HCT116 (cell line): ENCODE measurements at regions not wholly inside any gene's neighbourhood (a gene's known extent, or its start where the extent isn't known, plus 50 kb on each side); places are given as distances from the start of the nearest gene placed in this dataset.

ENCODE experiments used
- ATAC-seq: fragments of 200-7000 bp; cut with Tn5 transposase; 2 replicates; pipeline ENCODE4 v1.9.1; 2020; ENCODE audit warnings: mild to moderate bottlenecking, moderate library complexity
- BruUV-seq: library from RNA; stranded (reverse); fragments of 400-500 nt; replicated peaks from 2 replicates; lab custom pipeline; 2021; lab: Mats Ljungman, UMichigan
- CTCF ChIA-PET: fragments of 300-600 bp; sonication (Branson Sonifier 250); formaldehyde crosslinking; loops from one replicate; lab custom pipeline; 2021; ENCODE audit warnings: antibody characterized with exemption; lab: Charles Lee
- POLR2A ChIA-PET: fragments of 300-600, 350-600 bp; sonication (Branson Sonifier 250); formaldehyde crosslinking; loops from one replicate; lab custom pipeline; 2021; ENCODE audit warnings: antibody characterized with exemption; lab: Charles Lee
- RAD21 ChIA-PET, 2 experiments: fragments of 300-600 bp; sonication (Branson Sonifier 250); formaldehyde crosslinking; loops; one replicate each; lab custom pipeline; 2023; ENCODE audit warnings: low total read pairs in 2 of 2; ENCODE audit not compliant: uncharacterized antibody in 2 of 2, unreplicated experiment in 2 of 2, low non-redundant PET in 1 of 2; lab: Charles Lee
- DNase-seq: peaks from one replicate; pipeline ENCODE4 v3.0.0-alpha.2; 2010; ENCODE audit warnings: low read depth, low spot score
- H2AFZ ChIP-seq: fragments of 200-600 bp; shearing (Covaris generic), sonication (generic); 2 replicates; pipeline ENCODE4 v1.6.1; 2017; ENCODE audit warnings: low read depth, mixed run types, mixed read lengths, antibody characterized with exemption, low read length; ENCODE audit not compliant: poor library complexity, severe bottlenecking
- H3K27ac ChIP-seq: 2 replicates; pipeline ENCODE4 v1.5.1; 2012; ENCODE audit warnings: low read depth, low read length
- H3K27me3 ChIP-seq: fragments of 200-600 bp; sonication (generic); 2 replicates; pipeline ENCODE4 v1.6.1; 2016; ENCODE audit warnings: mixed run types, low read length, mixed read lengths; ENCODE audit not compliant: insufficient read depth
- H3K36me3 ChIP-seq, 2 experiments: fragments of 200-500 bp in 1 of 2; fragments of 200-600 bp in 1 of 2; sonication (Bioruptor generic) in 1 of 2; sonication (generic) in 1 of 2; 2 replicates each; pipeline versions ENCODE4 v1.5.1 to v1.6.1; 2014 to 2016; ENCODE audit warnings: low read length in 2 of 2, inconsistent platforms in 1 of 2, mixed read lengths in 1 of 2, mixed run types in 1 of 2; ENCODE audit not compliant: insufficient read depth in 2 of 2, control insufficient read depth in 1 of 2
- H3K4me1 ChIP-seq, 2 experiments: fragments of 200-600 bp in 1 of 2; sonication (generic) in 1 of 2; 2 replicates each; pipeline versions ENCODE4 v1.5.1 to v1.6.1; 2012 to 2017; ENCODE audit warnings: low read length in 2 of 2, inconsistent platforms in 1 of 2, mild to moderate bottlenecking in 1 of 2, mixed read lengths in 1 of 2, mixed run types in 1 of 2, moderate library complexity in 1 of 2; ENCODE audit not compliant: insufficient read depth in 2 of 2, control insufficient read depth in 1 of 2
- H3K4me2 ChIP-seq: fragments of 200-600 bp; sonication (generic); 2 replicates; pipeline ENCODE4 v1.6.1; 2017; ENCODE audit warnings: mixed run types, low read length, mixed read lengths
- H3K4me3 ChIP-seq, 2 experiments: fragments of 200-600 bp in 1 of 2; sonication (generic) in 1 of 2; replicated peaks in 1 of 2; 2 replicates each; pipeline ENCODE4 v1.5.1; 2011 to 2016; ENCODE audit warnings: low read length in 2 of 2, control low read depth in 1 of 2, low read depth in 1 of 2, mild to moderate bottlenecking in 1 of 2, mixed read lengths in 1 of 2, mixed run types in 1 of 2
- H3K79me2 ChIP-seq: fragments of 200-600 bp; sonication (generic); 2 replicates; pipeline ENCODE4 v1.6.1; 2017; ENCODE audit warnings: mild to moderate bottlenecking, mixed run types, low read length, moderate library complexity, mixed read lengths; ENCODE audit not compliant: insufficient read depth
- H3K9ac ChIP-seq: fragments of 200-600 bp; sonication (generic); 2 replicates; pipeline ENCODE4 v1.6.1; 2016; ENCODE audit warnings: low read length, mixed read lengths
- H3K9me2 ChIP-seq: fragments of 200-600 bp; sonication (generic), shearing (Covaris generic); 2 replicates; pipeline ENCODE4 v1.6.1; 2017; ENCODE audit warnings: mixed run types, mild to moderate bottlenecking, moderate library complexity; ENCODE audit not compliant: insufficient read depth
- H3K9me3 ChIP-seq, 2 experiments: fragments of 200-500 bp in 1 of 2; fragments of 200-600 bp in 1 of 2; sonication (Bioruptor generic) in 1 of 2; sonication (generic) in 1 of 2; 2 replicates each; pipeline ENCODE4 v1.6.1; 2014 to 2017; ENCODE audit warnings: low read length in 2 of 2, mixed read lengths in 2 of 2, inconsistent platforms in 1 of 2, low read depth in 1 of 2, mild to moderate bottlenecking in 1 of 2, mixed run types in 1 of 2, moderate library complexity in 1 of 2; ENCODE audit not compliant: control insufficient read depth in 1 of 2, insufficient read depth in 1 of 2
- H4K20me1 ChIP-seq: fragments of 200-600 bp; sonication (generic), shearing (Covaris generic); 2 replicates; pipeline ENCODE4 v1.6.1; 2017; ENCODE audit warnings: mixed run types, mild to moderate bottlenecking, moderate library complexity; ENCODE audit not compliant: insufficient read depth
- CBX3 ChIP-seq: IDR thresholded peaks from 2 replicates; pipeline ENCODE4 v1.6.1; 2012; ENCODE audit warnings: low read depth
- CEBPB ChIP-seq: IDR thresholded peaks from 2 replicates; pipeline ENCODE4 v1.6.1; 2012; ENCODE audit warnings: low read depth
- EGR1 ChIP-seq: IDR thresholded peaks from 2 replicates; pipeline ENCODE4 v1.6.1; 2012; ENCODE audit warnings: low read depth
- ELF1 ChIP-seq: IDR thresholded peaks from 2 replicates; pipeline ENCODE4 v1.6.1; 2012; ENCODE audit warnings: low read depth, borderline replicate concordance
- EZH2phosphoT487 ChIP-seq: fragments of 200-600 bp; IDR thresholded peaks from 2 replicates; pipeline ENCODE4 v1.6.1; 2018; ENCODE audit warnings: antibody characterized with exemption, borderline replicate concordance
- JUND ChIP-seq: IDR thresholded peaks from 2 replicates; pipeline ENCODE4 v1.6.1; 2012
- MAX ChIP-seq: IDR thresholded peaks from 2 replicates; pipeline ENCODE4 v1.6.1; 2012
- POLR2A ChIP-seq: IDR thresholded peaks from 2 replicates; pipeline ENCODE4 v1.7.0; 2011; ENCODE audit warnings: borderline replicate concordance; ENCODE audit not compliant: insufficient read depth, insufficient read length; ENCODE audit errors: extremely low read depth
- POLR2AphosphoS5 ChIP-seq: IDR thresholded peaks from 2 replicates; pipeline ENCODE4 v1.6.1; 2011; ENCODE audit warnings: mild to moderate bottlenecking, low read depth, low read length, moderate library complexity
- SIN3A ChIP-seq: IDR thresholded peaks from 2 replicates; pipeline ENCODE4 v1.6.1; 2012; ENCODE audit warnings: low read depth
- TCF7L2 ChIP-seq: IDR thresholded peaks from 2 replicates; pipeline ENCODE4 v1.7.0; 2011; ENCODE audit warnings: borderline replicate concordance, inconsistent platforms; ENCODE audit not compliant: insufficient read depth, insufficient read length; ENCODE audit errors: extremely low read depth
- ZBTB33 ChIP-seq: IDR thresholded peaks from 2 replicates; pipeline ENCODE4 v1.6.1; 2011; ENCODE audit warnings: mild to moderate bottlenecking, low read length, moderate library complexity; ENCODE audit not compliant: insufficient replicate concordance; ENCODE audit errors: extremely low read depth
- intact Hi-C: fragments of 100-400 bp; cut with micrococcal nuclease; formaldehyde crosslinking; loops from 2 replicates; pipeline ENCODE4 v1.10.0; 2022
- TF ChIP-seq, protein P1 (sequence below): IDR thresholded peaks from 2 replicates; pipeline ENCODE4 v1.6.1; 2012

GRCh38 chr2:186346216-186346615 is 139.8 kb upstream of the ZC3H15 start:
- no peak overlapping the region for H3K9ac ChIP-seq
- peaks cover 0 to 4% of the 10 kb centered on the region in 2 experiments; a peak in 1 of 4 replicates for H3K4me1 ChIP-seq
- no peaks in the 10 kb centered on the region for H3K27me3 ChIP-seq
- no peak overlapping the region for H3K4me2 ChIP-seq
- ChIA-PET CTCF (no interaction called here), RAD21 (no interaction called here)
- no peak overlapping the region for H3K4me3 ChIP-seq
- H3K9me3 ChIP-seq: no peaks in the 10 kb centered on the region
- H4K20me1 ChIP-seq: no peaks in the 10 kb centered on the region
- H3K27ac ChIP-seq: no peak overlapping the region
- intact Hi-C loops: no loop called here
- H3K9me2 ChIP-seq: no peaks in the 10 kb centered on the region
- ATAC-seq: no peak
- H2AFZ ChIP-seq: no peak overlapping the region
- BruUV-seq: no TSS peak
- H3K79me2 ChIP-seq: no peaks in the 10 kb centered on the region
- no peaks in the 10 kb centered on the region for H3K36me3 ChIP-seq
- TF ChIP-seq POLR2A: no peak
- TF ChIP-seq, all 23 proteins: peak for 0
- no peak for DNase-seq
- POLR2A ChIA-PET: no interaction called here

DNA sequence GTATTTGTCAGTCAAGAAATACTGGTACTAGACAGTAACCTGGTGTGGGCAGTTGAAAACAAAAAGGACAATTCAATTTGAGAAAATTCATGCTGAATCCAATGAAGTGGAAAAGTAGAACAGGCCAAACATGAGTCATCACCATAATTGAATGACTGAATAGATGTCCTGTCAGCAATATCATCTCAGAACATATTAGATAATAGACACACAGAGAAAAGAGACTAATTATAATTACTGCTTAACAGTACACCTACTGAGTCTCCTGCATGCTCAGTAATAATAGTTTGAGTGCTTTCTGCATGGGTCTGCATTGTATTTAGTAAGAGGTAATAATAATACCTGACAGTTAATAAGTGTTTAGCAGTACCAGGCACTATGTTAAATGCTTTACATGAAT is 138.6 kb upstream of the ZC3H15 start:
- Histone ChIP-seq H3K9ac (no peak overlapping the region), H3K9me3 (no peaks in the 10 kb centered on the region), H3K4me3 (no peak overlapping the region), H3K27ac (no peak overlapping the region), H3K27me3 (no peaks in the 10 kb centered on the region), H2AFZ (no peak overlapping the region), H3K4me1 (peaks cover 0 to 4% of the 10 kb centered on the region in 2 experiments; a peak in 1 of 4 replicates), H3K9me2 (no peaks in the 10 kb centered on the region), H3K4me2 (no peak overlapping the region), H3K79me2 (no peaks in the 10 kb centered on the region), H4K20me1 (no peaks in the 10 kb centered on the region), H3K36me3 (no peaks in the 10 kb centered on the region)
- RAD21 ChIA-PET: no interaction called here
- no TSS peak for BruUV-seq
- CTCF ChIA-PET: no interaction called here
- intact Hi-C loops: no loop called here
- TF ChIP-seq SIN3A (no peak), JUND (0 out of 2 replicates have a peak, but pooled peaks have one; percentile 12)
- ATAC-seq: no peak
- POLR2A ChIA-PET: no interaction called here
- no peak for DNase-seq

- ATAC-seq (no peak), DNase-seq (no peak)
- Histone ChIP-seq H3K79me2 (no peaks in the 10 kb centered on the region), H3K4me1 (peaks cover 0 to 4% of the 10 kb centered on the region in 2 experiments; a peak in 1 of 4 replicates), H3K27ac (no peak overlapping the region), H3K9me2 (no peaks in the 10 kb centered on the region), H3K4me3 (no peak overlapping the region), H3K9me3 (no peaks in the 10 kb centered on the region), H2AFZ (no peak overlapping the region), H3K9ac (no peak overlapping the region), H3K4me2 (no peak overlapping the region), H3K27me3 (no peaks in the 10 kb centered on the region), H3K36me3 (no peaks in the 10 kb centered on the region), H4K20me1 (no peaks in the 10 kb centered on the region)
- BruUV-seq: no TSS peak
- CTCF ChIA-PET: no interaction called here
- POLR2A ChIA-PET: no interaction called here
- RAD21 ChIA-PET: no interaction called here
- intact Hi-C loops: no loop called here
- TF ChIP-seq ELF1 (no peak), POLR2AphosphoS5 (no peak), MAX (no peak), EGR1 (no peak), CEBPB (no peak), EZH2phosphoT487 (no peak), POLR2A (no peak), ZBTB33 (no peak), TCF7L2 (no peak), CBX3 (no peak), SIN3A (no peak)
- TF ChIP-seq, protein P1, sequence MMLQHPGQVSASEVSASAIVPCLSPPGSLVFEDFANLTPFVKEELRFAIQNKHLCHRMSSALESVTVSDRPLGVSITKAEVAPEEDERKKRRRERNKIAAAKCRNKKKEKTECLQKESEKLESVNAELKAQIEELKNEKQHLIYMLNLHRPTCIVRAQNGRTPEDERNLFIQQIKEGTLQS: no peak
Measured at GRCh38 chr2:186348200-186348599, 137.9 kb upstream of the ZC3H15 start.
